ENCODE measurements at regions not wholly inside any gene's neighbourhood (a gene's known extent, or its start where the extent isn't known, plus 50 kb on each side); places are given as distances from the start of the nearest gene placed in this dataset.

- TF ChIP-seq FOS (IDR thresholded peaks at IDR 0.05; ENCODE audit: borderline replicate concordance, insufficient read depth, low read length) (no peak), MYC (IDR thresholded peaks at IDR 0.05; ENCODE audit: low read depth, low read length) (no peak)
- FAIRE-seq = no peak
- Histone ChIP-seq H3K9ac (replicated peaks; ENCODE audit: extremely low read depth, insufficient read depth, low read length) (no peak overlapping the region), H3K4me2 (ENCODE audit: insufficient read depth, low read length) (no peak overlapping the region), H3K27ac (ENCODE audit: insufficient read depth, low read depth, low read length) (no peak overlapping the region), H3K4me1 (ENCODE audit: control insufficient read depth, extremely low read depth, insufficient read depth, low read length) (no peaks in the 10 kb centered on the region), H4K20me1 (replicated peaks; ENCODE audit: control insufficient read depth, extremely low read depth, insufficient read depth, low read length) (peaks cover 3% of the 10 kb centered on the region), H2AFZ (ENCODE audit: low read depth, low read length) (no peak overlapping the region), H3K9me3 (replicated peaks; ENCODE audit: control insufficient read depth, insufficient read depth, low read length) (no peaks in the 10 kb centered on the region), H3K79me2 (ENCODE audit: control insufficient read depth, insufficient read depth, low read length) (no peaks in the 10 kb centered on the region), H3K36me3 (ENCODE audit: control insufficient read depth in 2 of 2, extremely low read depth in 1 of 2, insufficient read depth in 2 of 2, low read length in 2 of 2) (peaks cover 0 to 2% of the 10 kb centered on the region in 2 experiments), H3K9me1 (replicated peaks; ENCODE audit: control insufficient read depth, extremely low read depth, insufficient read depth, low read length) (no peaks in the 10 kb centered on the region), H3K4me3 (replicated peaks in 1 of 3; ENCODE audit: insufficient read depth in 1 of 3, low read depth in 1 of 3, low read length in 3 of 3) (no peak overlapping the region), H3K27me3 (ENCODE audit: control insufficient read depth in 2 of 2, insufficient read depth in 2 of 2, low read length in 2 of 2) (no peaks in the 10 kb centered on the region)
- dilution Hi-C loops (cut with MboI; ENCODE audit: extremely low pct_ligation_motif_present, low sequenced_read_pairs) (no loop called here), intact Hi-C loops (cut with micrococcal nuclease) (no loop called here)
- POLR2A ChIA-PET = no interaction called here
- CTCF ChIA-PET = no interaction called here
- BruUV-seq (replicated peaks) = no TSS peak
- DNase-seq (ENCODE audit: low read depth, low spot score) = peak; percentile 18
Observed at GRCh38 chr7:130986261-130986690, 252.3 kb upstream of the KLF14 start.

GRCh38 chr7:130987092-130987491 lies 253.1 kb upstream of the KLF14 start:
- FAIRE-seq = no peak
- Histone ChIP-seq H3K9me3 (replicated peaks; ENCODE audit: control insufficient read depth, insufficient read depth, low read length) (no peaks in the 10 kb centered on the region), H2AFZ (ENCODE audit: low read depth, low read length) (no peak overlapping the region), H3K9me1 (replicated peaks; ENCODE audit: control insufficient read depth, extremely low read depth, insufficient read depth, low read length) (no peaks in the 10 kb centered on the region), H3K4me1 (ENCODE audit: control insufficient read depth, extremely low read depth, insufficient read depth, low read length) (no peaks in the 10 kb centered on the region), H3K9ac (replicated peaks; ENCODE audit: extremely low read depth, insufficient read depth, low read length) (no peak overlapping the region), H3K27ac (ENCODE audit: insufficient read depth, low read depth, low read length) (no peak overlapping the region), H3K79me2 (ENCODE audit: control insufficient read depth, insufficient read depth, low read length) (no peaks in the 10 kb centered on the region), H4K20me1 (replicated peaks; ENCODE audit: control insufficient read depth, extremely low read depth, insufficient read depth, low read length) (peaks cover 3% of the 10 kb centered on the region), H3K4me2 (ENCODE audit: insufficient read depth, low read length) (no peak overlapping the region), H3K27me3 (ENCODE audit: control insufficient read depth in 2 of 2, insufficient read depth in 2 of 2, low read length in 2 of 2) (no peaks in the 10 kb centered on the region), H3K4me3 (replicated peaks in 1 of 3; ENCODE audit: insufficient read depth in 1 of 3, low read depth in 1 of 3, low read length in 3 of 3) (no peak overlapping the region), H3K36me3 (ENCODE audit: control insufficient read depth in 2 of 2, extremely low read depth in 1 of 2, insufficient read depth in 2 of 2, low read length in 2 of 2) (peaks cover 0 to 2% of the 10 kb centered on the region in 2 experiments)
- CTCF ChIA-PET = interaction anchor here (1.7 kb wide), 1 partner anchor 90 kb away, joined by 11 read pairs; no protein-coding TSS in a partner anchor
- no TSS peak for BruUV-seq (replicated peaks)
- no peak for DNase-seq (ENCODE audit: low read depth, low spot score)
- TF ChIP-seq FOS (IDR thresholded peaks at IDR 0.05; ENCODE audit: borderline replicate concordance, insufficient read depth, low read length) = no peak
- no peak for TF ChIP-seq POLR2A (IDR thresholded peaks at IDR 0.05; ENCODE audit: low read depth, low read length)
- no peak for TF ChIP-seq CTCF (IDR thresholded peaks at IDR 0.05; ENCODE audit: extremely low read depth in 1 of 2, insufficient read depth in 1 of 2, low read depth in 1 of 2, low read length in 2 of 2)
- TF ChIP-seq EZH2 (IDR thresholded peaks at IDR 0.05; ENCODE audit: borderline replicate concordance, low read depth, low read length, severe bottlenecking) = no peak
- no peak for TF ChIP-seq JUN (IDR thresholded peaks at IDR 0.05; ENCODE audit: borderline replicate concordance, insufficient read depth, insufficient read length, low read depth)
- TF ChIP-seq GATA2 (IDR thresholded peaks at IDR 0.05; ENCODE audit: insufficient read depth, insufficient read length, low read depth, low read length) = no peak
- TF ChIP-seq POLR2AphosphoS5 (IDR thresholded peaks at IDR 0.05; ENCODE audit: insufficient read depth, low read depth, low read length) = no peak
- TF ChIP-seq MYC (IDR thresholded peaks at IDR 0.05; ENCODE audit: low read depth, low read length) = no peak
- no peak for TF ChIP-seq MAX (IDR thresholded peaks at IDR 0.05; ENCODE audit: insufficient read depth, insufficient read length)
- intact Hi-C loops (cut with micrococcal nuclease) = no loop called here
- dilution Hi-C loops (cut with MboI; ENCODE audit: extremely low pct_ligation_motif_present, low sequenced_read_pairs) = no loop called here
- POLR2A ChIA-PET = no interaction called here
